Loucy (cell line): ENCODE measurements at regions not wholly inside any gene's neighbourhood (a gene's known extent, or its start where the extent isn't known, plus 50 kb on each side); places are given as distances from the start of the nearest gene placed in this dataset.

ENCODE experiments used
- CTCF ChIP-seq: fragments of 200-600 bp; sonication (generic); conservative IDR thresholded peaks from 2 replicates; pipeline ENCODE4 v1.5.1; 2014; ENCODE audit warnings: mild to moderate bottlenecking, antibody characterized with exemption, low read length
- EZH2phosphoT487 ChIP-seq: fragments of 200-600 bp; IDR thresholded peaks from 2 replicates; pipeline ENCODE4 v1.6.1; 2018; ENCODE audit warnings: antibody characterized with exemption, mild to moderate bottlenecking, moderate library complexity, borderline replicate concordance

- TF ChIP-seq CTCF = no peak
- TF ChIP-seq EZH2phosphoT487 = no peak
Observed at GRCh38 chr18:60982329-60982695, 350.9 kb upstream of the CDH20 start.
